HCT116 (cell line): ENCODE measurements at regions not wholly inside any gene's neighbourhood (a gene's known extent, or its start where the extent isn't known, plus 50 kb on each side); places are given as distances from the start of the nearest gene placed in this dataset.
"Not testable (repeated sequence)": the region's sequence is repeated elsewhere in the genome, so short reads cannot be mapped to it uniquely, and the experiment has no call there.

Experiments
- ATAC-seq: fragments of 200-7000 bp; cut with Tn5 transposase; 2 replicates; pipeline ENCODE4 v1.9.1; 2020; ENCODE audit warnings: mild to moderate bottlenecking, moderate library complexity
- BruUV-seq: library from RNA; stranded (reverse); fragments of 400-500 nt; replicated peaks from 2 replicates; lab custom pipeline; 2021; lab: Mats Ljungman, UMichigan
- CTCF ChIA-PET: fragments of 300-600 bp; sonication (Branson Sonifier 250); formaldehyde crosslinking; loops from one replicate; lab custom pipeline; 2021; ENCODE audit warnings: antibody characterized with exemption; lab: Charles Lee
- POLR2A ChIA-PET: fragments of 300-600, 350-600 bp; sonication (Branson Sonifier 250); formaldehyde crosslinking; loops from one replicate; lab custom pipeline; 2021; ENCODE audit warnings: antibody characterized with exemption; lab: Charles Lee
- RAD21 ChIA-PET, 2 experiments: fragments of 300-600 bp; sonication (Branson Sonifier 250); formaldehyde crosslinking; loops; one replicate each; lab custom pipeline; 2023; ENCODE audit warnings: low total read pairs in 2 of 2; ENCODE audit not compliant: uncharacterized antibody in 2 of 2, unreplicated experiment in 2 of 2, low non-redundant PET in 1 of 2; lab: Charles Lee
- DNase-seq: peaks from one replicate; pipeline ENCODE4 v3.0.0-alpha.2; 2010; ENCODE audit warnings: low read depth, low spot score
- H2AFZ ChIP-seq: fragments of 200-600 bp; shearing (Covaris generic), sonication (generic); 2 replicates; pipeline ENCODE4 v1.6.1; 2017; ENCODE audit warnings: low read depth, mixed run types, mixed read lengths, antibody characterized with exemption, low read length; ENCODE audit not compliant: poor library complexity, severe bottlenecking
- H3K27ac ChIP-seq: 2 replicates; pipeline ENCODE4 v1.5.1; 2012; ENCODE audit warnings: low read depth, low read length
- H3K27me3 ChIP-seq: fragments of 200-600 bp; sonication (generic); 2 replicates; pipeline ENCODE4 v1.6.1; 2016; ENCODE audit warnings: mixed run types, low read length, mixed read lengths; ENCODE audit not compliant: insufficient read depth
- H3K36me3 ChIP-seq, 2 experiments: fragments of 200-500 bp in 1 of 2; fragments of 200-600 bp in 1 of 2; sonication (Bioruptor generic) in 1 of 2; sonication (generic) in 1 of 2; 2 replicates each; pipeline versions ENCODE4 v1.5.1 to v1.6.1; 2014 to 2016; ENCODE audit warnings: low read length in 2 of 2, inconsistent platforms in 1 of 2, mixed read lengths in 1 of 2, mixed run types in 1 of 2; ENCODE audit not compliant: insufficient read depth in 2 of 2, control insufficient read depth in 1 of 2
- H3K4me1 ChIP-seq, 2 experiments: fragments of 200-600 bp in 1 of 2; sonication (generic) in 1 of 2; 2 replicates each; pipeline versions ENCODE4 v1.5.1 to v1.6.1; 2012 to 2017; ENCODE audit warnings: low read length in 2 of 2, inconsistent platforms in 1 of 2, mild to moderate bottlenecking in 1 of 2, mixed read lengths in 1 of 2, mixed run types in 1 of 2, moderate library complexity in 1 of 2; ENCODE audit not compliant: insufficient read depth in 2 of 2, control insufficient read depth in 1 of 2
- H3K4me2 ChIP-seq: fragments of 200-600 bp; sonication (generic); 2 replicates; pipeline ENCODE4 v1.6.1; 2017; ENCODE audit warnings: mixed run types, low read length, mixed read lengths
- H3K4me3 ChIP-seq, 2 experiments: fragments of 200-600 bp in 1 of 2; sonication (generic) in 1 of 2; replicated peaks in 1 of 2; 2 replicates each; pipeline ENCODE4 v1.5.1; 2011 to 2016; ENCODE audit warnings: low read length in 2 of 2, control low read depth in 1 of 2, low read depth in 1 of 2, mild to moderate bottlenecking in 1 of 2, mixed read lengths in 1 of 2, mixed run types in 1 of 2
- H3K79me2 ChIP-seq: fragments of 200-600 bp; sonication (generic); 2 replicates; pipeline ENCODE4 v1.6.1; 2017; ENCODE audit warnings: mild to moderate bottlenecking, mixed run types, low read length, moderate library complexity, mixed read lengths; ENCODE audit not compliant: insufficient read depth
- H3K9ac ChIP-seq: fragments of 200-600 bp; sonication (generic); 2 replicates; pipeline ENCODE4 v1.6.1; 2016; ENCODE audit warnings: low read length, mixed read lengths
- H3K9me2 ChIP-seq: fragments of 200-600 bp; sonication (generic), shearing (Covaris generic); 2 replicates; pipeline ENCODE4 v1.6.1; 2017; ENCODE audit warnings: mixed run types, mild to moderate bottlenecking, moderate library complexity; ENCODE audit not compliant: insufficient read depth
- H3K9me3 ChIP-seq, 2 experiments: fragments of 200-500 bp in 1 of 2; fragments of 200-600 bp in 1 of 2; sonication (Bioruptor generic) in 1 of 2; sonication (generic) in 1 of 2; 2 replicates each; pipeline ENCODE4 v1.6.1; 2014 to 2017; ENCODE audit warnings: low read length in 2 of 2, mixed read lengths in 2 of 2, inconsistent platforms in 1 of 2, low read depth in 1 of 2, mild to moderate bottlenecking in 1 of 2, mixed run types in 1 of 2, moderate library complexity in 1 of 2; ENCODE audit not compliant: control insufficient read depth in 1 of 2, insufficient read depth in 1 of 2
- H4K20me1 ChIP-seq: fragments of 200-600 bp; sonication (generic), shearing (Covaris generic); 2 replicates; pipeline ENCODE4 v1.6.1; 2017; ENCODE audit warnings: mixed run types, mild to moderate bottlenecking, moderate library complexity; ENCODE audit not compliant: insufficient read depth
- CBX3 ChIP-seq: IDR thresholded peaks from 2 replicates; pipeline ENCODE4 v1.6.1; 2012; ENCODE audit warnings: low read depth
- EGR1 ChIP-seq: IDR thresholded peaks from 2 replicates; pipeline ENCODE4 v1.6.1; 2012; ENCODE audit warnings: low read depth
- EZH2phosphoT487 ChIP-seq: fragments of 200-600 bp; IDR thresholded peaks from 2 replicates; pipeline ENCODE4 v1.6.1; 2018; ENCODE audit warnings: antibody characterized with exemption, borderline replicate concordance
- FOSL1 ChIP-seq: IDR thresholded peaks from 2 replicates; pipeline ENCODE4 v1.6.1; 2012; ENCODE audit warnings: low read depth
- POLR2AphosphoS5 ChIP-seq: IDR thresholded peaks from 2 replicates; pipeline ENCODE4 v1.6.1; 2011; ENCODE audit warnings: mild to moderate bottlenecking, low read depth, low read length, moderate library complexity
- RAD21 ChIP-seq: IDR thresholded peaks from 2 replicates; pipeline ENCODE4 v1.6.1; 2012; ENCODE audit warnings: low read depth, mild to moderate bottlenecking
- SIN3A ChIP-seq: IDR thresholded peaks from 2 replicates; pipeline ENCODE4 v1.6.1; 2012; ENCODE audit warnings: low read depth
- TCF7L2 ChIP-seq: IDR thresholded peaks from 2 replicates; pipeline ENCODE4 v1.7.0; 2011; ENCODE audit warnings: borderline replicate concordance, inconsistent platforms; ENCODE audit not compliant: insufficient read depth, insufficient read length; ENCODE audit errors: extremely low read depth
- YY1 ChIP-seq: IDR thresholded peaks from 2 replicates; pipeline ENCODE4 v1.6.1; 2011; ENCODE audit warnings: low read length, low read depth, moderate library complexity, mild to moderate bottlenecking; ENCODE audit not compliant: insufficient replicate concordance; ENCODE audit errors: extremely low read depth
- ZFX ChIP-seq: fragments of 450-650 bp; IDR thresholded peaks from 2 replicates; pipeline ENCODE4 v1.6.1; 2017
- intact Hi-C: fragments of 100-400 bp; cut with micrococcal nuclease; formaldehyde crosslinking; loops from 2 replicates; pipeline ENCODE4 v1.10.0; 2022
- TF ChIP-seq, protein P1 (sequence below): IDR thresholded peaks from 2 replicates; pipeline ENCODE4 v1.6.1; 2011; ENCODE audit warnings: mild to moderate bottlenecking, low read length, moderate library complexity; ENCODE audit not compliant: insufficient replicate concordance; ENCODE audit errors: extremely low read depth
- TF ChIP-seq, protein P2 (sequence below): IDR thresholded peaks from 2 replicates; pipeline ENCODE4 v1.6.1; 2012; ENCODE audit warnings: low read depth

DNA sequence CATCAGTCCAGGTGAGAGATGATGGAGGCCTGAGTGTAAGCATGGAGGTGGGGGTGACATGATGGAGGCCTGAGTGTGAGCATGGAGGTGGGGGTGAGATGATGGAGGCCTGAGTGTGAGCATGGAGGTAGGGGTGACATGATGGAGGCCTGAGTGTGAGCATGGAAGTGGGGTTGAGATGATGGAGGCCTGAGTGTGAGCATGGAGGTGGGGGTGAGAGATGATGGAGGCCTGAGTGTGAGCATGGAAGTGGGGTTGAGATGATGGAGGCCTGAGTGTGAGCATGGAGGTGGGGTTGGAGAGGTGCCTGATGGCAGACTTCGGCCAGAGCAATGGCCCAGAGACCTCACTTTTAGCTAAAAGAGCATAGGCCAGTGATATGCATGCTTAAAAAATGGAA lies 269.9 kb upstream of the PLPP4 start:
- CTCF ChIA-PET, intact Hi-C loops, H4K20me1 ChIP-seq, RAD21 ChIA-PET, H3K27me3 ChIP-seq, H3K9me2 ChIP-seq, H3K4me2 ChIP-seq, H3K4me1 ChIP-seq, DNase-seq, H3K9ac ChIP-seq, POLR2A ChIA-PET, H3K9me3 ChIP-seq, H3K79me2 ChIP-seq, H3K27ac ChIP-seq, ATAC-seq, H3K4me3 ChIP-seq, BruUV-seq, H2AFZ ChIP-seq, H3K36me3 ChIP-seq: not testable (repeated sequence)

DNA sequence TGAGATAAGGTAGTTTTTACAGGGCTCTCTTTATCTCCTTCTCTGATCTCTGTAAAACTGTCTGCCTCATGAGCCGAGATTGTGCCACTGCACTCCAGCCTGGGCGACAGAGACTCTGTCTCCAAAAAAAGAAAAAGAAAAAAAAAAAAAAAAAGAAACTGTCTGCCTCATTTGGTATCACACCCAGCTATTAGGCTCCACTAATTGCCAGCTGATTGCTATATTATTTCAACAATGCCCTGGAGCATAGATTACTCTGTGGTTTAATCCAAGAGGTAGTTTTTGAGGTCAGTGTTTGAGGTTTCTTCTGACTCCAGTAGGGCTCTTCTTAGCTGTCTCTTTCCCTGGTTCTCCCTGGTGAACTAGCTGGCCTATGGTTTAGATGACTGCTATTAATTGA lies 268.1 kb upstream of the PLPP4 start:
- H3K79me2 ChIP-seq: no peaks in the 10 kb centered on the region
- no peak overlapping the region for H3K4me2 ChIP-seq
- H3K9me3 ChIP-seq: no peaks in the 10 kb centered on the region
- DNase-seq: no peak
- no peaks in the 10 kb centered on the region for H3K4me1 ChIP-seq
- H3K36me3 ChIP-seq: no peaks in the 10 kb centered on the region
- ChIA-PET RAD21 (no interaction called here), CTCF (interaction anchor here (1.4 kb wide), 1 partner anchor 32 kb away, joined by 4 read pairs; no protein-coding TSS in a partner anchor), POLR2A (no interaction called here)
- no peak overlapping the region for H3K9ac ChIP-seq
- H2AFZ ChIP-seq: no peak overlapping the region
- no peak overlapping the region for H3K27ac ChIP-seq
- H3K9me2 ChIP-seq: no peaks in the 10 kb centered on the region
- BruUV-seq: no TSS peak
- TF ChIP-seq, protein P1, sequence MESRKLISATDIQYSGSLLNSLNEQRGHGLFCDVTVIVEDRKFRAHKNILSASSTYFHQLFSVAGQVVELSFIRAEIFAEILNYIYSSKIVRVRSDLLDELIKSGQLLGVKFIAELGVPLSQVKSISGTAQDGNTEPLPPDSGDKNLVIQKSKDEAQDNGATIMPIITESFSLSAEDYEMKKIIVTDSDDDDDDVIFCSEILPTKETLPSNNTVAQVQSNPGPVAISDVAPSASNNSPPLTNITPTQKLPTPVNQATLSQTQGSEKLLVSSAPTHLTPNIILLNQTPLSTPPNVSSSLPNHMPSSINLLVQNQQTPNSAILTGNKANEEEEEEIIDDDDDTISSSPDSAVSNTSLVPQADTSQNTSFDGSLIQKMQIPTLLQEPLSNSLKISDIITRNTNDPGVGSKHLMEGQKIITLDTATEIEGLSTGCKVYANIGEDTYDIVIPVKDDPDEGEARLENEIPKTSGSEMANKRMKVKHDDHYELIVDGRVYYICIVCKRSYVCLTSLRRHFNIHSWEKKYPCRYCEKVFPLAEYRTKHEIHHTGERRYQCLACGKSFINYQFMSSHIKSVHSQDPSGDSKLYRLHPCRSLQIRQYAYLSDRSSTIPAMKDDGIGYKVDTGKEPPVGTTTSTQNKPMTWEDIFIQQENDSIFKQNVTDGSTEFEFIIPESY: no peak
- TF ChIP-seq YY1 (no peak), POLR2AphosphoS5 (no peak), TCF7L2 (no peak), SIN3A (no peak), FOSL1 (no peak), RAD21 (no peak), EZH2phosphoT487 (no peak), EGR1 (no peak), ZFX (no peak), CBX3 (no peak)
- TF ChIP-seq, protein P2, sequence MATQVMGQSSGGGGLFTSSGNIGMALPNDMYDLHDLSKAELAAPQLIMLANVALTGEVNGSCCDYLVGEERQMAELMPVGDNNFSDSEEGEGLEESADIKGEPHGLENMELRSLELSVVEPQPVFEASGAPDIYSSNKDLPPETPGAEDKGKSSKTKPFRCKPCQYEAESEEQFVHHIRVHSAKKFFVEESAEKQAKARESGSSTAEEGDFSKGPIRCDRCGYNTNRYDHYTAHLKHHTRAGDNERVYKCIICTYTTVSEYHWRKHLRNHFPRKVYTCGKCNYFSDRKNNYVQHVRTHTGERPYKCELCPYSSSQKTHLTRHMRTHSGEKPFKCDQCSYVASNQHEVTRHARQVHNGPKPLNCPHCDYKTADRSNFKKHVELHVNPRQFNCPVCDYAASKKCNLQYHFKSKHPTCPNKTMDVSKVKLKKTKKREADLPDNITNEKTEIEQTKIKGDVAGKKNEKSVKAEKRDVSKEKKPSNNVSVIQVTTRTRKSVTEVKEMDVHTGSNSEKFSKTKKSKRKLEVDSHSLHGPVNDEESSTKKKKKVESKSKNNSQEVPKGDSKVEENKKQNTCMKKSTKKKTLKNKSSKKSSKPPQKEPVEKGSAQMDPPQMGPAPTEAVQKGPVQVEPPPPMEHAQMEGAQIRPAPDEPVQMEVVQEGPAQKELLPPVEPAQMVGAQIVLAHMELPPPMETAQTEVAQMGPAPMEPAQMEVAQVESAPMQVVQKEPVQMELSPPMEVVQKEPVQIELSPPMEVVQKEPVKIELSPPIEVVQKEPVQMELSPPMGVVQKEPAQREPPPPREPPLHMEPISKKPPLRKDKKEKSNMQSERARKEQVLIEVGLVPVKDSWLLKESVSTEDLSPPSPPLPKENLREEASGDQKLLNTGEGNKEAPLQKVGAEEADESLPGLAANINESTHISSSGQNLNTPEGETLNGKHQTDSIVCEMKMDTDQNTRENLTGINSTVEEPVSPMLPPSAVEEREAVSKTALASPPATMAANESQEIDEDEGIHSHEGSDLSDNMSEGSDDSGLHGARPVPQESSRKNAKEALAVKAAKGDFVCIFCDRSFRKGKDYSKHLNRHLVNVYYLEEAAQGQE: no peak
- H3K27me3 ChIP-seq: no peaks in the 10 kb centered on the region; the same call in 1 of the 2 replicates
- ATAC-seq: no peak
- H3K4me3 ChIP-seq: no peak overlapping the region
- H4K20me1 ChIP-seq: no peaks in the 10 kb centered on the region
- intact Hi-C loops: no loop called here
